ENCODE measurements at regions not wholly inside any gene's neighbourhood (a gene's known extent, or its start where the extent isn't known, plus 50 kb on each side); places are given as distances from the start of the nearest gene placed in this dataset.

GRCh38 chr16:60478810-60479209 is 1557.4 kb downstream of the CDH8 start:
- Histone ChIP-seq H3K4me1 (ENCODE audit: insufficient read depth) (no peaks in the 10 kb centered on the region), H3K4me2 (no peak overlapping the region), H2AFZ (no peak overlapping the region), H3K9me2 (ENCODE audit: insufficient read depth) (no peaks in the 10 kb centered on the region), H3K4me3 (no peak overlapping the region), H3K36me3 (ENCODE audit: insufficient read depth) (no peaks in the 10 kb centered on the region), H3F3A (replicated peaks; ENCODE audit: low read depth) (no peaks in the 10 kb centered on the region), H4K20me1 (replicated peaks; ENCODE audit: insufficient read depth) (no peaks in the 10 kb centered on the region), H3K27me3 (ENCODE audit: insufficient read depth) (no peaks in the 10 kb centered on the region), H3K27ac (ENCODE audit: low read depth) (no peak overlapping the region), H3K79me2 (replicated peaks; ENCODE audit: insufficient read depth) (no peaks in the 10 kb centered on the region)
- Mint-ChIP-seq H3K9me3 (no peaks in the 10 kb centered on the region), H3K4me1 (peaks cover 2% of the 10 kb centered on the region; the same call in 1 of the 3 replicates), H3K4me3 (no peak overlapping the region), H3K36me3 (ENCODE audit: low read depth) (no peaks in the 10 kb centered on the region), H3K27ac (no peak overlapping the region), H3K27me3 (ENCODE audit: insufficient read depth, low read depth, poor library complexity) (no peaks in the 10 kb centered on the region)
- DNase-seq (ENCODE audit: low spot score) (no peak), ATAC-seq (no peak)
- TF ChIP-seq JUNB (IDR thresholded peaks at IDR 0.05; ENCODE audit: unreplicated experiment), result no peak
- no peak for TF ChIP-seq ZNF331 (CRISPR knock-in tag; IDR thresholded peaks at IDR 0.05; ENCODE audit: low read depth)
- TF ChIP-seq ZNF114 (CRISPR knock-in tag; IDR thresholded peaks at IDR 0.05), result no peak
- no peak for TF ChIP-seq POLR2AphosphoS5 (IDR thresholded peaks at IDR 0.05; ENCODE audit: low read depth)
- no peak for TF ChIP-seq STAT1 (IDR thresholded peaks at IDR 0.05; ENCODE audit: unreplicated experiment)
- TF ChIP-seq NANOG (IDR thresholded peaks at IDR 0.05; ENCODE audit: borderline replicate concordance), result no peak
- no peak for TF ChIP-seq CTCF (conservative IDR thresholded peaks at IDR 0.05; ENCODE audit: low read depth in 2 of 2)
- no peak for TF ChIP-seq EZH2phosphoT487 (IDR thresholded peaks at IDR 0.05; ENCODE audit: unreplicated experiment)

- Histone ChIP-seq H3K4me2 (no peak overlapping the region), H3K79me2 (replicated peaks; ENCODE audit: insufficient read depth) (no peaks in the 10 kb centered on the region), H3K9me2 (ENCODE audit: insufficient read depth) (no peaks in the 10 kb centered on the region), H3F3A (replicated peaks; ENCODE audit: low read depth) (no peaks in the 10 kb centered on the region), H3K4me1 (ENCODE audit: insufficient read depth) (no peaks in the 10 kb centered on the region), H3K36me3 (ENCODE audit: insufficient read depth) (no peaks in the 10 kb centered on the region), H2AFZ (no peak overlapping the region), H3K4me3 (no peak overlapping the region), H3K27me3 (ENCODE audit: insufficient read depth) (no peaks in the 10 kb centered on the region), H3K27ac (ENCODE audit: low read depth) (no peak overlapping the region), H4K20me1 (replicated peaks; ENCODE audit: insufficient read depth) (no peaks in the 10 kb centered on the region)
- Mint-ChIP-seq H3K9me3 (peaks cover 4% of the 10 kb centered on the region; the same call in 2 of the 3 replicates), H3K27me3 (ENCODE audit: insufficient read depth, low read depth, poor library complexity) (peaks cover 2% of the 10 kb centered on the region), H3K4me1 (no peaks in the 10 kb centered on the region), H3K27ac (no peak overlapping the region), H3K4me3 (no peak overlapping the region), H3K36me3 (ENCODE audit: low read depth) (no peaks in the 10 kb centered on the region)
- TF ChIP-seq EZH2 (IDR thresholded peaks at IDR 0.05; ENCODE audit: low read depth, unreplicated experiment) (no peak), ZNF331 (CRISPR knock-in tag; IDR thresholded peaks at IDR 0.05; ENCODE audit: low read depth) (no peak), STAT1 (IDR thresholded peaks at IDR 0.05; ENCODE audit: unreplicated experiment) (no peak), NANOG (IDR thresholded peaks at IDR 0.05; ENCODE audit: borderline replicate concordance) (no peak), CTCF (conservative IDR thresholded peaks at IDR 0.05; ENCODE audit: low read depth in 2 of 2) (no peak), JUNB (IDR thresholded peaks at IDR 0.05; ENCODE audit: unreplicated experiment) (no peak)
- ATAC-seq (no peak), DNase-seq (ENCODE audit: low spot score) (no peak)
These were observed 1572.3 kb downstream of the CDH8 start for GRCh38 chr16:60463986-60464385.
